ENCODE measurements at regions not wholly inside any gene's neighbourhood (a gene's known extent, or its start where the extent isn't known, plus 50 kb on each side); places are given as distances from the start of the nearest gene placed in this dataset.

GRCh38 chr5:102613661-102614060 lies 114.9 kb upstream of the SLCO6A1 start:
- no peak for ATAC-seq
- no peak for TF ChIP-seq CTCF (IDR thresholded peaks at IDR 0.05)
- intact Hi-C loops (cut with DNase I): no loop called here

GRCh38 chr5:102617191-102618187 lies 118.7 kb upstream of the SLCO6A1 start:
- Histone ChIP-seq H3K9me3 (no peaks in the 10 kb centered on the region), H3K27ac (no peak overlapping the region), H3K36me3 (no peaks in the 10 kb centered on the region), H3K4me3 (no peak overlapping the region), H3K4me1 (no peaks in the 10 kb centered on the region), H3K27me3 (ENCODE audit: low read depth) (no peaks in the 10 kb centered on the region)
- intact Hi-C loops (cut with DNase I): no loop called here
- ATAC-seq (no peak), DNase-seq (no peak)
- TF ChIP-seq CTCF (IDR thresholded peaks at IDR 0.05): no peak

More at GRCh38 chr5:102613661-102614060, 114.9 kb upstream of the SLCO6A1 start:
- H3K27ac ChIP-seq: no peak overlapping the region
- H3K36me3 ChIP-seq: no peaks in the 10 kb centered on the region
- no peak for DNase-seq
- H3K27me3 ChIP-seq (ENCODE audit: low read depth): no peaks in the 10 kb centered on the region
- no peaks in the 10 kb centered on the region for H3K9me3 ChIP-seq
- no peaks in the 10 kb centered on the region for H3K4me1 ChIP-seq
- no peak overlapping the region for H3K4me3 ChIP-seq

GRCh38 chr5:102622262-102622661 lies 123.5 kb upstream of the SLCO6A1 start:
- H3K27ac ChIP-seq: no peak overlapping the region
- no peaks in the 10 kb centered on the region for H3K36me3 ChIP-seq
- no peaks in the 10 kb centered on the region for H3K27me3 ChIP-seq (ENCODE audit: low read depth)
- no peak overlapping the region for H3K4me3 ChIP-seq
- no peaks in the 10 kb centered on the region for H3K9me3 ChIP-seq
- no peak for ATAC-seq
- intact Hi-C loops (cut with DNase I): no loop called here
- no peaks in the 10 kb centered on the region for H3K4me1 ChIP-seq
- DNase-seq: no peak
- TF ChIP-seq CTCF (IDR thresholded peaks at IDR 0.05): no peak

GRCh38 chr5:102623329-102624065 lies 124.7 kb upstream of the SLCO6A1 start:
- H3K4me1 ChIP-seq: no peaks in the 10 kb centered on the region
- H3K27me3 ChIP-seq (ENCODE audit: low read depth): no peaks in the 10 kb centered on the region
- no peak for TF ChIP-seq CTCF (IDR thresholded peaks at IDR 0.05)
- ATAC-seq (no peak), DNase-seq (no peak)
- no peaks in the 10 kb centered on the region for H3K9me3 ChIP-seq
- H3K36me3 ChIP-seq: no peaks in the 10 kb centered on the region
- H3K27ac ChIP-seq: no peak overlapping the region
- H3K4me3 ChIP-seq: no peak overlapping the region
- intact Hi-C loops (cut with DNase I): no loop called here

GRCh38 chr5:102624405-102624804 lies 125.6 kb upstream of the SLCO6A1 start:
- no peaks in the 10 kb centered on the region for H3K36me3 ChIP-seq
- no peaks in the 10 kb centered on the region for H3K9me3 ChIP-seq
- no peak for ATAC-seq
- H3K27ac ChIP-seq: no peak overlapping the region
- intact Hi-C loops (cut with DNase I): no loop called here
- no peak for TF ChIP-seq CTCF (IDR thresholded peaks at IDR 0.05)
- H3K4me3 ChIP-seq: no peak overlapping the region
- H3K4me1 ChIP-seq: no peaks in the 10 kb centered on the region
- no peak for DNase-seq
- H3K27me3 ChIP-seq (ENCODE audit: low read depth): no peaks in the 10 kb centered on the region
